Spinal cord (tissue), 9 donors: ENCODE measurements at regions not wholly inside any gene's neighbourhood (a gene's known extent, or its start where the extent isn't known, plus 50 kb on each side); places are given as distances from the start of the nearest gene placed in this dataset.

Experiments used
- DNase-seq, 6 donors: peaks; one replicate each; pipeline versions ENCODE4 v3.0.0 to v3.0.0-alpha.2; 2013 to 2015; ENCODE audit warnings: low spot score in 6 of 6, low read depth in 4 of 6
- H3K27ac ChIP-seq: one replicate; pipeline ENCODE4 v1.5.1; 2013; ENCODE audit warnings: low read depth, low read length, control low read depth
- H3K27me3 ChIP-seq: one replicate; pipeline ENCODE4 v1.6.1; 2013; ENCODE audit warnings: low read length; ENCODE audit not compliant: control insufficient read depth, insufficient read depth
- H3K36me3 ChIP-seq: one replicate; pipeline ENCODE4 v1.6.1; 2013; ENCODE audit warnings: low read length; ENCODE audit not compliant: control insufficient read depth, insufficient read depth
- H3K4me1 ChIP-seq: one replicate; pipeline ENCODE4 v1.6.1; 2013; ENCODE audit warnings: low read length; ENCODE audit not compliant: control insufficient read depth, insufficient read depth
- H3K4me3 ChIP-seq: one replicate; pipeline ENCODE4 v1.5.1; 2013; ENCODE audit warnings: low read depth, low read length, control low read depth
- H3K9me3 ChIP-seq: one replicate; pipeline ENCODE4 v1.6.1; 2013; ENCODE audit warnings: low read length; ENCODE audit not compliant: control insufficient read depth, insufficient read depth
- WGBS: methylation state at CpG from one replicate; pipeline ENCODE4 v1.1.5; 2013; ENCODE audit warnings: missing lambda C conversion rate; ENCODE audit not compliant: insufficient coverage; 5-methylcytosine and 5-hydroxymethylcytosine counted together
- donor health status: healthy.

DNA sequence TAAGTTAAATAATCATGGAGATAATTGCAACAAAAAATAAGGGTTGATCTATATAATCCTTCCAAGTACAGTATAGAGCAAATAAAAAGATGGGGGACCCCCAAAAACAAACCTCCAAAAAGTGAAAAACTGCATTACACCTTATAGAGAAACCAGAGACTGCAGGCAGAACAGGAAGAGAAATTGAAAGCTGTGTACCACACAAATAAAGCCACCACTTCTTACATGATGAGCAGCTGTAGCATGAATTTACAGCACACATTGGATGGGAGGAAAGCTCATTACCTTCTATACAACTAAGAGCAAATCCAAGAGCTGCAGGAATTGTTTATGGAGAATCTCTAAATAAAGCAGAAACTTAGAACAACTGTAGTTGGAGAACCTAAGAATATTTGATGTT, 152.4 kb upstream of the PDE5A start:
- Histone ChIP-seq H3K27ac (no peak overlapping the region), H3K27me3 (no peaks in the 10 kb centered on the region), H3K9me3 (no peaks in the 10 kb centered on the region), H3K36me3 (no peaks in the 10 kb centered on the region), H3K4me1 (no peaks in the 10 kb centered on the region), H3K4me3 (no peak overlapping the region)
- DNase-seq, result no peak

DNA sequence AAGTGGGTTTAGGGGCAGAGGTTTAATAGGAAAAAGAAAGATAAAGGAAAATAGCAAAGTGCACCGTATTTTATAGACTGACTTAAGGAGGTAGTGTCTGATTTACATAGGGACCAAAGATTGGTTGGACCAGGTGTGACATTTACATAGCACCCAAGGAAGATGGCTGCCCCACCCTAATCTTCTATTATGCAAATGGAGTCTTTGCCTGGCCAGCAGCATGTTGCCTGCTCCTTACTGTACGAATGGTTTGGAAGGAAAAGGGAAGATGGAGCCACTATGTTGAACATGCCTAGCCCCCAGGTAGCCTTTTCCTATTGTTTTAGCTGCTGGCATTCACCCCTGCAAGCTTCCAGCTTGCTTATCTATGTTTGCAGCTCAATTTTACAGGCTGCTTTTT, 146.2 kb upstream of the PDE5A start:
- Histone ChIP-seq H3K27ac (no peak overlapping the region), H3K4me3 (no peak overlapping the region), H3K36me3 (no peaks in the 10 kb centered on the region), H3K27me3 (no peaks in the 10 kb centered on the region), H3K4me1 (no peaks in the 10 kb centered on the region), H3K9me3 (no peaks in the 10 kb centered on the region)
- 100% methylated on average over 1 of the region's 2 CpGs for WGBS
- DNase-seq, result no peak

DNA sequence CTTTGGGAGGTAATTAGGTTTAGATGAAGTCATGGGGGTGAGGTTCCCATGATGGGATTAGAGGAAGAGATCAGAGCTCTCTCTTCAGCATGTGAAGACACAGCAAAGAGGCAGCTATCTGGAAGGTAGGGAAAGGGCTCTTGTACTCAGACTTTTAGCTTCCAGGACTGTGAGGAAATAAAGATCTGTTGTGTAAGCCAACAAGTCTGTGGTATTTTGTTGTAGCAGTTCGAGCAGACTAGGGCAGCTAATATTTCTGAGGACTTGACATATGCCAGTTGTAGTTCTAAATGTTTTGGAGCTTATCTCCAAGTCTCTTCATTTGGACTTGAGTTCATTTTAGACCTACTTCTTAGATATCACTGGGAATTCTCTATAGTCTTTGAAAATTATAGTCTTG, 137.3 kb upstream of the PDE5A start:
- no peak overlapping the region for H3K27ac ChIP-seq
- no peak for DNase-seq
- H3K9me3 ChIP-seq, result no peaks in the 10 kb centered on the region
- H3K4me1 ChIP-seq, result no peaks in the 10 kb centered on the region
- H3K36me3 ChIP-seq, result no peaks in the 10 kb centered on the region
- H3K27me3 ChIP-seq, result no peaks in the 10 kb centered on the region
- WGBS, result no CpG with 5 or more reads among the region's 1 CpG
- no peak overlapping the region for H3K4me3 ChIP-seq

DNA sequence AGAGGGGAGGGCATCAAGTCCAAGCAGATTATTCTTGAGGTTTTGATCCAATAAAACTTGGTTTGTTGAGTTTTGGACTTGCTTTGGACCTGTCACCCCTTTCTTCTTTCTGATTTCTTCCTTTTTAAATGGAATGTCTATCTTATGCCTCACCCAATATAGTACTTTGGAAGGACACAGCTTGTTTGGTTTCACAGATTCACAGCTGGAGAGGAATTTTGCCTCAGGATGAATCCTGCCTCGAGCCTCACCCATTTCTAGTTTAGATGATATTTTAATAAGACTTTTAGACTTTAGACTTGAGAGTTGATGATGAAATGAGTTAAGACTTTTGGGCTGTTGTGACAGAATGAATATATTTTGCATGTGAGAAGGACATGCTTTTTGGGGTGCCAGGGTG, 136.9 kb upstream of the PDE5A start:
- WGBS, result no CpG with 5 or more reads among the region's 1 CpG
- no peaks in the 10 kb centered on the region for H3K9me3 ChIP-seq
- no peak for DNase-seq
- no peaks in the 10 kb centered on the region for H3K27me3 ChIP-seq
- no peaks in the 10 kb centered on the region for H3K4me1 ChIP-seq
- no peak overlapping the region for H3K4me3 ChIP-seq
- H3K36me3 ChIP-seq, result no peaks in the 10 kb centered on the region
- no peak overlapping the region for H3K27ac ChIP-seq

DNA sequence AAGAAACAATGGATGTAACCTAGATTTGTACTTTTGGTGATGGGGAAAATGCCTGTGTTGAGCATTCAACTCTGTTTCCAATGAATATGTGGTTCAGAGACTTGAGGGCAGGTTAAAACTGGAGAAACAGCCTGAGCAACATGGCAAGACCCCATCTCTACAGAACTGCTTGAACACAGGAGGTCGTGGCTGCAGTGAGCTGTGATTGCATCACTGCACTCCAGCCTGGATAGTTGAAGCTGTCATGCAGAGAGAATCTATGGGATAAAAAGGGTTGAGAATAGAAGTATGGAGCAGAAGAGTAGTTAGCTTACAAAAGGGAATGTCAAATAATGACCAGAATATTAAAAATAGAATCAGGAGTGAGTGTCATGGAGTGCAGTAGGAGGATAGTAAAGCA, 134.8 kb upstream of the PDE5A start:
- 44% methylated on average over 1 of the region's 1 CpG for WGBS
- H3K4me3 ChIP-seq, result no peak overlapping the region
- no peaks in the 10 kb centered on the region for H3K4me1 ChIP-seq

DNA sequence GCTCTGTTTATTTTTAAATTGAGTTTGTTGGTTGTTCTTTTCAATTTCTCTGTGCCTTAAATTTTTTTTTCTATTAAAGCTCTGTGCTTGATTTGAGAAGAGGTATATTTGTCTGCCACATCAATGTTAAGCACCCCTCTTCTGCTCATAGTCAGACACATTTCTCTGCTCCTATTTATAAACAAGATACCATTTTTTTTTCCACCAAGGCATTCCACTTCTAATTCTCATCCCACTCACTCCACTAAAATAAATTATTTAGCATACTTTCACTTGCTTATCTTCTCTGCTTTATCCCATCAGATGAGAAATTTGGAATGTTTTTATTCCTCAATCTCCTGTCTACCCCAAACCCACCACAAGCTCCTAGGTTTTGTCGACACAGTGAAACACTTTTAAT, 127.0 kb upstream of the PDE5A start:
- DNase-seq, result no peak
- H3K36me3 ChIP-seq, result no peaks in the 10 kb centered on the region
- no peaks in the 10 kb centered on the region for H3K9me3 ChIP-seq
- no peaks in the 10 kb centered on the region for H3K27me3 ChIP-seq
- no peak overlapping the region for H3K4me3 ChIP-seq
- no peaks in the 10 kb centered on the region for H3K4me1 ChIP-seq
- H3K27ac ChIP-seq, result no peak overlapping the region
- no CpG with 5 or more reads among the region's 1 CpG for WGBS

More for the DNA sequence above, 134.8 kb upstream of the PDE5A start:
- no peak overlapping the region for H3K27ac ChIP-seq
- no peaks in the 10 kb centered on the region for H3K36me3 ChIP-seq
- H3K9me3 ChIP-seq, result no peaks in the 10 kb centered on the region
- H3K27me3 ChIP-seq, result no peaks in the 10 kb centered on the region
- no peak for DNase-seq

DNA sequence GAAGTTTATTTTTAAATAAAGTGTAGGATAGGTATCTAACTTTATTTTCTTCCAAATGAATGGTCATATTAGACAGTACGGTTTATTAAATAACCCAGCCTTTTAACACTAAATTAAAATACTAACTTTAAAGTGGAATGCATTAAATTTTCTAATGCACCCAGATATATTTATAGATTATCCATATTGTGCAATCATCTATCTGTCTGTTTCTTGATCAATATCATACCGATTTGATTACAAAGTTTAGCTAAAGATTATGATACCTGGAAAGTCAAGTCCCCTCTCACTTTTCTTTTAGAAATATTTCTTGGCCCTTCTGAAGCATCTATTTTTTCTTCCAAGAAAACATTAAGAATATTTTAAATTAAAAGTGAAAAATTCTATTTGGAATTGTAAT, 124.3 kb upstream of the PDE5A start:
- H3K36me3 ChIP-seq, result no peaks in the 10 kb centered on the region
- no peak overlapping the region for H3K4me3 ChIP-seq
- H3K4me1 ChIP-seq, result no peaks in the 10 kb centered on the region
- DNase-seq, result no peak
- H3K9me3 ChIP-seq, result no peaks in the 10 kb centered on the region
- no CpG with 5 or more reads among the region's 2 CpGs for WGBS
- H3K27ac ChIP-seq, result no peak overlapping the region
- H3K27me3 ChIP-seq, result no peaks in the 10 kb centered on the region

DNA sequence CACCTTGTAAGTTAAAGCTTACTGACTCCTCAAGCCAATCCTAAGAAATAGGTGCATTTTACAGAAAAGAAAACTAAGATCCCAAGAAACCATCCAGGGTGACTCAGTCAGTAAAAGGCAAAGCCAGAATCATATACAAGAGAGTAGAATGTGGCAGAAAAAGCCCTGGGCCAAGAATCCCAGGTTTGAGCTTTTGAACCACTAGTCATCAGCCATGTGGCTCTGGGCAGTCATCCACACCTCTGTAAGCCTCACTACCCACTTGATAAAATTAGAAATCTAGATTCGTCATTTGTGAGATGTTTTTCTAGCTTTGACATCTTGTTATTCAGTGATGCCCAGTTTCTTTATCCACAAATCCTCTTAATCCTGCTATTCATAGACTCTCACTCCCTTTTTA, 122.2 kb upstream of the PDE5A start:
- Histone ChIP-seq H3K27me3 (no peaks in the 10 kb centered on the region), H3K36me3 (no peaks in the 10 kb centered on the region), H3K4me1 (no peaks in the 10 kb centered on the region), H3K4me3 (no peak overlapping the region), H3K27ac (peak overlapping the region; percentile 8), H3K9me3 (no peaks in the 10 kb centered on the region)
- WGBS, result no CpG with 5 or more reads among the region's 1 CpG
- DNase-seq, result no peak

DNA sequence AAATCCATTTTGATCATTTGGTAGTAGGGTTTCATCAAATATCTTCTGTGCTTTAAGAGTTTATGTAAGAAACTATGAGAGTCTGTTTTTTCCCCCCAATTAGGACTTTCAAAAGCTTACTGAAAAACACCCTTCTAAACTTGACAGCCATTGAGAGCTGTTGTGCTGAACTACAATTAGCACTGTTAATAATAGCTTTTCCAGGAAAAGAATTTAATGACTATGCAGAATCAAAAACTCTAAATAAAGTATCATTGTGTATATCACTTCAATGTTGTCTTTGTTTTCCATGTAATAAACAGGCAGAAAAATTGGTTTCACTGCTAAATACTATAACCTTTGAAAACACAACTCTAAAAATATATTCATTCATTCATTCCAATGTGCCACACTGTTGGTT, 121.4 kb upstream of the PDE5A start:
- no peak overlapping the region for H3K4me3 ChIP-seq
- no peaks in the 10 kb centered on the region for H3K27me3 ChIP-seq
- DNase-seq, result peak in 1 of 6 donors; percentile 8
- no peaks in the 10 kb centered on the region for H3K9me3 ChIP-seq
- H3K4me1 ChIP-seq, result no peaks in the 10 kb centered on the region
- H3K27ac ChIP-seq, result no peak overlapping the region
- H3K36me3 ChIP-seq, result no peaks in the 10 kb centered on the region

DNA sequence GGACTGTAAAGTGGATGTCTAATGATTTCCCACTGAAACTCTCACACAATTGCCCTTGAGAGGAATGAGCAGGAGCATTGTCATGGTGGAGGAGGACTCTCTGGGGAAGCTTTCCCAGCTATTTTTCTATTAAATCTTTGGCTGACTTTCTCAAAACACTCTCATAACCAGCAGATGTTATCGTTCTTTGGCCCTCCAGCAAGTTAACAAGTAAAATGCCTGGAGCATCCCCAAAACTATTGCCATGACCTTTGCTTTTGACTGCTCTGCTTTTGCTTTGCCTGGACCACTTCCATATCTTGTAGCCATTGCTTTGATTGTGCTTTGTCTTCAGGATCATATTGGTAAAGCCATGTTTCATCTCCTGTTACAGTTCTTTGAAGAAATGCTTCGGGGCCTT, 120.2 kb upstream of the PDE5A start:
- peak in 1 of 6 donors; percentile 20 for DNase-seq
- no peak overlapping the region for H3K27ac ChIP-seq

DNA sequence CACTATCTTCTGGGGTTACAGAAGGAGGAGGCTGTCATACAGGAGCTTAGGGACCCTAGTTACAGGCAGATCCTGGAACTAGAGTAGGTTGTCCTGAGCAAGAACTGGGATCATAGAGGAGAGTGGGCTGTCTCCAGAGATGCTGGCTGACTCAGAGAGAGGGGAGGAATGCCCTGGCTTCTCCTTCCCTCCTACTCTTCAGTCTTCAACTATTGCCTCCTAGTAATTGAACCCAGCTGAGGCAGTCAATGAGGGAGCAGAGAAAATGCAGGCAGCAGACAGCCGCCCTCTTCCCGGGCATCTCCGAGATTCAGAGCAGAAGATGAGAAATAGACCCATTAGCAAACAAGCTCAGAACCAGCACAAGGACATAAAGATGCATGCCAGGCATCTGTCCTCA, 118.3 kb upstream of the PDE5A start:
- H3K36me3 ChIP-seq, result no peaks in the 10 kb centered on the region
- no peak for DNase-seq

More for the DNA sequence above, 120.2 kb upstream of the PDE5A start:
- H3K36me3 ChIP-seq, result no peaks in the 10 kb centered on the region
- no peaks in the 10 kb centered on the region for H3K4me1 ChIP-seq
- 33% methylated on average over 1 of the region's 2 CpGs for WGBS
- no peak overlapping the region for H3K4me3 ChIP-seq
- no peaks in the 10 kb centered on the region for H3K27me3 ChIP-seq
- no peaks in the 10 kb centered on the region for H3K9me3 ChIP-seq

More for the DNA sequence above, 118.3 kb upstream of the PDE5A start:
- no CpG with 5 or more reads among the region's 3 CpGs for WGBS
- H3K27ac ChIP-seq, result no peak overlapping the region
- no peaks in the 10 kb centered on the region for H3K9me3 ChIP-seq
- no peaks in the 10 kb centered on the region for H3K4me1 ChIP-seq
- no peaks in the 10 kb centered on the region for H3K27me3 ChIP-seq
- no peak overlapping the region for H3K4me3 ChIP-seq
